Fibroblast of lung (primary cell): ENCODE measurements at regions not wholly inside any gene's neighbourhood (a gene's known extent, or its start where the extent isn't known, plus 50 kb on each side); places are given as distances from the start of the nearest gene placed in this dataset.

ENCODE experiments used
- DNase-seq, 2 donors: peaks; one replicate each; pipeline versions ENCODE4 v3.0.0 to v3.0.0-alpha.2; 2010; ENCODE audit warnings: low read depth in 2 of 2
- H2AFZ ChIP-seq: 2 replicates; pipeline ENCODE4 v1.5.1; 2012; ENCODE audit warnings: low read length, control low read depth, inconsistent platforms
- H3K27ac ChIP-seq: 2 replicates; pipeline ENCODE4 v1.5.1; 2011; ENCODE audit warnings: low read length, control low read depth; ENCODE audit not compliant: insufficient read depth
- H3K27me3 ChIP-seq: 2 replicates; pipeline ENCODE4 v1.5.1; 2011; ENCODE audit warnings: mild to moderate bottlenecking, low read length; ENCODE audit not compliant: control insufficient read depth, insufficient read depth
- H3K36me3 ChIP-seq: 2 replicates; pipeline ENCODE4 v1.5.1; 2011; ENCODE audit warnings: low read length; ENCODE audit not compliant: control insufficient read depth, insufficient read depth
- H3K4me1 ChIP-seq: 2 replicates; pipeline ENCODE4 v1.5.1; 2011; ENCODE audit warnings: low read length; ENCODE audit not compliant: control insufficient read depth, insufficient read depth; ENCODE audit errors: extremely low read depth
- H3K4me2 ChIP-seq: 2 replicates; pipeline ENCODE4 v1.5.1; 2011; ENCODE audit warnings: low read length, control low read depth; ENCODE audit not compliant: insufficient read depth; ENCODE audit errors: extremely low read depth
- H3K4me3 ChIP-seq, 4 experiments: fragments of 200-600 bp in 1 of 4; sonication (generic) in 1 of 4; replicated peaks in 1 of 4; 2 replicates each; pipeline ENCODE4 v1.5.1; 2011 to 2016; ENCODE audit warnings: low read length in 4 of 4, low read depth in 3 of 4, mild to moderate bottlenecking in 3 of 4, control low read depth in 2 of 4, inconsistent platforms in 1 of 4, mixed read lengths in 1 of 4; ENCODE audit not compliant: insufficient read depth in 1 of 4; ENCODE audit errors: control extremely low read depth in 1 of 4
- H3K79me2 ChIP-seq: 2 replicates; pipeline ENCODE4 v1.5.1; 2012; ENCODE audit warnings: mild to moderate bottlenecking, low read length, inconsistent platforms; ENCODE audit not compliant: control insufficient read depth, insufficient read depth
- H3K9ac ChIP-seq: 2 replicates; pipeline ENCODE4 v1.5.1; 2011; ENCODE audit warnings: mild to moderate bottlenecking, low read length, control low read depth; ENCODE audit not compliant: insufficient read depth
- H3K9me3 ChIP-seq: 2 replicates; pipeline ENCODE4 v1.5.1; 2012; ENCODE audit warnings: low read depth, low read length; ENCODE audit not compliant: control insufficient read depth, insufficient read depth
- H4K20me1 ChIP-seq: 2 replicates; pipeline ENCODE4 v1.5.1; 2011; ENCODE audit warnings: low read length; ENCODE audit not compliant: control insufficient read depth, insufficient read depth; ENCODE audit errors: extremely low read depth
- CTCF ChIP-seq, 2 donors: IDR thresholded peaks in 1 of 2; conservative IDR thresholded peaks in 1 of 2; 1 replicate in 1 of 2; 2 replicates in 1 of 2; pipeline ENCODE4 v1.5.1; 2011 to 2012; ENCODE audit warnings: low read length in 2 of 2, control low read depth in 1 of 2, inconsistent platforms in 1 of 2, low read depth in 1 of 2, mild to moderate bottlenecking in 1 of 2
- EZH2 ChIP-seq: IDR thresholded peaks from 2 replicates; pipeline ENCODE4 v1.5.1; 2012; ENCODE audit warnings: low read length, control low read depth, mild to moderate bottlenecking; ENCODE audit errors: missing control alignments

GRCh38 chr10:64859911-64860310 is 1338.7 kb downstream of the REEP3 start:
- Histone ChIP-seq H3K4me2 (no peak overlapping the region), H4K20me1 (no peaks in the 10 kb centered on the region), H3K36me3 (no peaks in the 10 kb centered on the region), H3K27ac (no peak overlapping the region), H3K27me3 (no peaks in the 10 kb centered on the region), H3K4me1 (no peaks in the 10 kb centered on the region), H3K79me2 (no peaks in the 10 kb centered on the region), H3K4me3 (no peak overlapping the region), H2AFZ (no peak overlapping the region), H3K9ac (no peak overlapping the region), H3K9me3 (no peaks in the 10 kb centered on the region)
- DNase-seq, result no peak
- TF ChIP-seq EZH2 (no peak), CTCF (conservative IDR thresholded peaks at IDR 0.05 in 1 of 2, IDR thresholded peaks at IDR 0.05 in 1 of 2; ENCODE audit: low read depth in 1 of 2, low read length in 2 of 2) (no peak)

DNA sequence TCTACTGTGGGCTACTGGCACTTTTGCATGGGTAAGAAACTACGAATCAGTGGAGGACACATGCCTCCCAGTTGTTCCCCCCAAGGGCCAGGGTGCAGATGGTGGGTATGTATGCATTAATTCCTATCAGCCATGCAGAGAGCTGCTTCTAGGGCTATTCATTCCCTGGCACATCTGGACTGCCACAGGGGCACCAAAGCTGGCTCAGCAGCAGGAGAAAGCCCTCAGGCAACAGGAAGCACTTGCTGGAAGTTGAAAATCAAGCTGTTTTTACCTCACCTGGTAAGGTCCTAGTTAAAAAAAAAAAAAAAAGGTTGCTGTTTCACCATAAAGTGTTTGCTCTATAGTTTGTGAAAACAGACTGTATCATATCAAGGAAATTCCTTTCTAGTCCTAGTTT is 1342.6 kb downstream of the REEP3 start:
- TF ChIP-seq EZH2 (no peak), CTCF (conservative IDR thresholded peaks at IDR 0.05 in 1 of 2, IDR thresholded peaks at IDR 0.05 in 1 of 2; ENCODE audit: low read depth in 1 of 2, low read length in 2 of 2) (no peak)
- Histone ChIP-seq H3K27ac (no peak overlapping the region), H3K4me1 (no peaks in the 10 kb centered on the region), H4K20me1 (no peaks in the 10 kb centered on the region), H3K4me3 (no peak overlapping the region), H3K9ac (no peak overlapping the region), H3K9me3 (no peaks in the 10 kb centered on the region), H2AFZ (no peak overlapping the region), H3K79me2 (no peaks in the 10 kb centered on the region), H3K4me2 (no peak overlapping the region), H3K27me3 (no peaks in the 10 kb centered on the region), H3K36me3 (no peaks in the 10 kb centered on the region)
- DNase-seq, result no peak

GRCh38 chr10:64867501-64867962 is 1346.3 kb downstream of the REEP3 start:
- Histone ChIP-seq H3K9me3 (no peaks in the 10 kb centered on the region), H3K9ac (no peak overlapping the region), H4K20me1 (no peaks in the 10 kb centered on the region), H3K4me3 (no peak overlapping the region), H3K4me2 (no peak overlapping the region), H3K4me1 (no peaks in the 10 kb centered on the region), H3K79me2 (no peaks in the 10 kb centered on the region), H3K36me3 (no peaks in the 10 kb centered on the region), H3K27me3 (no peaks in the 10 kb centered on the region), H3K27ac (no peak overlapping the region), H2AFZ (no peak overlapping the region)
- TF ChIP-seq EZH2 (no peak), CTCF (conservative IDR thresholded peaks at IDR 0.05 in 1 of 2, IDR thresholded peaks at IDR 0.05 in 1 of 2; ENCODE audit: low read depth in 1 of 2, low read length in 2 of 2) (no peak)
- DNase-seq, result no peak
